Astrocyte (in vitro differentiated cells and primary cell): ENCODE measurements at regions not wholly inside any gene's neighbourhood (a gene's known extent, or its start where the extent isn't known, plus 50 kb on each side); places are given as distances from the start of the nearest gene placed in this dataset.

Experiments used
- CTCF ChIP-seq: IDR thresholded peaks from 2 replicates; pipeline ENCODE4 v1.5.1; 2011; ENCODE audit warnings: low read depth, mild to moderate bottlenecking, inconsistent platforms, low read length, moderate library complexity; ENCODE audit not compliant: insufficient read depth
- EZH2 ChIP-seq: IDR thresholded peaks from 2 replicates; pipeline ENCODE4 v1.6.1; 2012; ENCODE audit warnings: mild to moderate bottlenecking, low read length, inconsistent platforms; ENCODE audit not compliant: insufficient read depth

GRCh38 chr9:80059979-80060378 lies 488.2 kb downstream of the TLE4 start:
- TF ChIP-seq EZH2, result no peak
- TF ChIP-seq CTCF, result no peak
